ENCODE measurements at regions not wholly inside any gene's neighbourhood (a gene's known extent, or its start where the extent isn't known, plus 50 kb on each side); places are given as distances from the start of the nearest gene placed in this dataset.

DNA sequence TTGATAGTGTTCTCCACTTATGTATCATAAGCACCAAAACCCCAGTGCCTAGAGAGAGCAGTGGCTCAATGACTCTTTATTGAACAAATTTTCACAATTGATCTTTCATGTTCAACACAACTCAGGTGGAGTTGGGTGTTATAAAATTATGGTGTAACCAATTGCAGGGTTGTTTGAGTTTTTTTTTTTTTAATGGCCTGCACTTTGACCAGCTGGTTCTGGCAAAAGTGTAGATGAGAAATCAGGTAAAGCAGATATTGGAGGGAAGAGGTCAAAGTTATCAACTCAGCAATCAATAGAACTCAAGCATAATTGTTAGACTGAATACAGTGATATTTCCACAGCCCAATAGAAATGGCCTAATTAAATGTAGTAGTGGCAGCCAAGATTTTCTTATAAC lies 1386.3 kb downstream of the SUCLG1 start:
- peaks cover 14% of the 10 kb centered on the region for H3K4me1 ChIP-seq (ENCODE audit: insufficient read depth, poor library complexity, severe bottlenecking)
- no peak overlapping the region for H3K4me3 ChIP-seq (ENCODE audit: severe bottlenecking)
- H3K9me3 ChIP-seq (ENCODE audit: severe bottlenecking): no peaks in the 10 kb centered on the region
- ATAC-seq (ENCODE audit: low read depth) (no peak), DNase-seq (ENCODE audit: low spot score) (no peak)
- H3K27ac ChIP-seq (ENCODE audit: poor library complexity, severe bottlenecking): no peak overlapping the region
- no peak for TF ChIP-seq CTCF (IDR thresholded peaks at IDR 0.05; ENCODE audit: poor library complexity, severe bottlenecking)
- H3K27me3 ChIP-seq (ENCODE audit: insufficient read depth, poor library complexity, severe bottlenecking): no peaks in the 10 kb centered on the region
- H3K36me3 ChIP-seq (ENCODE audit: low read depth): no peaks in the 10 kb centered on the region

- TF ChIP-seq CTCF (IDR thresholded peaks at IDR 0.05; ENCODE audit: poor library complexity, severe bottlenecking): no peak
- DNase-seq (ENCODE audit: low spot score) (no peak), ATAC-seq (ENCODE audit: low read depth) (no peak)
- H3K9me3 ChIP-seq (ENCODE audit: severe bottlenecking): no peaks in the 10 kb centered on the region
- no peak overlapping the region for H3K4me3 ChIP-seq (ENCODE audit: severe bottlenecking)
- peaks cover 14% of the 10 kb centered on the region for H3K4me1 ChIP-seq (ENCODE audit: insufficient read depth, poor library complexity, severe bottlenecking)
- no peaks in the 10 kb centered on the region for H3K36me3 ChIP-seq (ENCODE audit: low read depth)
- no peak overlapping the region for H3K27ac ChIP-seq (ENCODE audit: poor library complexity, severe bottlenecking)
- H3K27me3 ChIP-seq (ENCODE audit: insufficient read depth, poor library complexity, severe bottlenecking): no peaks in the 10 kb centered on the region
Observed at GRCh38 chr2:83071914-83072313, 1387.2 kb downstream of the SUCLG1 start.

- no peak overlapping the region for H3K27ac ChIP-seq (ENCODE audit: poor library complexity, severe bottlenecking)
- no peaks in the 10 kb centered on the region for H3K9me3 ChIP-seq (ENCODE audit: severe bottlenecking)
- no peaks in the 10 kb centered on the region for H3K27me3 ChIP-seq (ENCODE audit: insufficient read depth, poor library complexity, severe bottlenecking)
- peaks cover 14% of the 10 kb centered on the region for H3K4me1 ChIP-seq (ENCODE audit: insufficient read depth, poor library complexity, severe bottlenecking)
- no peaks in the 10 kb centered on the region for H3K36me3 ChIP-seq (ENCODE audit: low read depth)
- no peak for DNase-seq (ENCODE audit: low spot score)
- no peak overlapping the region for H3K4me3 ChIP-seq (ENCODE audit: severe bottlenecking)
- TF ChIP-seq CTCF (IDR thresholded peaks at IDR 0.05; ENCODE audit: poor library complexity, severe bottlenecking): no peak
- ATAC-seq (ENCODE audit: low read depth): no peak
Observed at GRCh38 chr2:83071352-83071751, 1387.7 kb downstream of the SUCLG1 start.

- Histone ChIP-seq H3K36me3 (ENCODE audit: low read depth) (no peaks in the 10 kb centered on the region), H3K27ac (ENCODE audit: poor library complexity, severe bottlenecking) (peak overlapping the region; percentile 35), H3K27me3 (ENCODE audit: insufficient read depth, poor library complexity, severe bottlenecking) (no peaks in the 10 kb centered on the region), H3K9me3 (ENCODE audit: severe bottlenecking) (no peaks in the 10 kb centered on the region), H3K4me1 (ENCODE audit: insufficient read depth, poor library complexity, severe bottlenecking) (peaks cover 14% of the 10 kb centered on the region), H3K4me3 (ENCODE audit: severe bottlenecking) (no peak overlapping the region)
- DNase-seq (ENCODE audit: low spot score): peak; percentile 56
- peak; percentile 71 for ATAC-seq (ENCODE audit: low read depth)
- no peak for TF ChIP-seq CTCF (IDR thresholded peaks at IDR 0.05; ENCODE audit: poor library complexity, severe bottlenecking)
Observed at GRCh38 chr2:83069724-83070123, 1389.4 kb downstream of the SUCLG1 start.

- no peaks in the 10 kb centered on the region for H3K9me3 ChIP-seq (ENCODE audit: severe bottlenecking)
- peak; percentile 90 for ATAC-seq (ENCODE audit: low read depth)
- H3K4me1 ChIP-seq (ENCODE audit: insufficient read depth, poor library complexity, severe bottlenecking): peaks cover 14% of the 10 kb centered on the region
- DNase-seq (ENCODE audit: low spot score): no peak
- no peaks in the 10 kb centered on the region for H3K27me3 ChIP-seq (ENCODE audit: insufficient read depth, poor library complexity, severe bottlenecking)
- no peaks in the 10 kb centered on the region for H3K36me3 ChIP-seq (ENCODE audit: low read depth)
- no peak for TF ChIP-seq CTCF (IDR thresholded peaks at IDR 0.05; ENCODE audit: poor library complexity, severe bottlenecking)
- peak overlapping the region; percentile 35 for H3K27ac ChIP-seq (ENCODE audit: poor library complexity, severe bottlenecking)
- no peak overlapping the region for H3K4me3 ChIP-seq (ENCODE audit: severe bottlenecking)
Observed at GRCh38 chr2:83068714-83069113, 1390.4 kb downstream of the SUCLG1 start.

Data from RWPE2 (cell line).